SK-N-SH treated with all-trans-retinoic acid at 6 μM for 48 hours (cell line): ENCODE measurements at regions not wholly inside any gene's neighbourhood (a gene's known extent, or its start where the extent isn't known, plus 50 kb on each side); places are given as distances from the start of the nearest gene placed in this dataset.

Experiments
- ATAC-seq: fragments of 200-7000 bp; cut with Tn5 transposase; 3 replicates; pipeline ENCODE4 v1.9.1; 2020; ENCODE audit warnings: mild to moderate bottlenecking, moderate library complexity
- BACH2 ChIP-seq: fragments of 250-450 bp; sonication (Bioruptor Pico); IDR thresholded peaks from 2 replicates; pipeline ENCODE4 v1.9.0; 2021; ENCODE audit warnings: mild to moderate bottlenecking, borderline replicate concordance
- ESRRG ChIP-seq: fragments of 250-450 bp; sonication (Bioruptor Pico); IDR thresholded peaks from 2 replicates; pipeline ENCODE4 v1.6.1; 2021; ENCODE audit warnings: mild to moderate bottlenecking
- ISL1 ChIP-seq: fragments of 250-450 bp; sonication (Bioruptor Pico); IDR thresholded peaks from 2 replicates; pipeline ENCODE4 v2.1.2; 2022; ENCODE audit warnings: mild to moderate bottlenecking, moderate library complexity
- PATZ1 ChIP-seq: fragments of 250-450 bp; sonication (Bioruptor Pico); IDR thresholded peaks from 2 replicates; pipeline ENCODE4 v1.8.0; 2020; ENCODE audit warnings: mild to moderate bottlenecking, moderate library complexity, borderline replicate concordance
- PPARA ChIP-seq: fragments of 250-450 bp; sonication (Bioruptor Pico); IDR thresholded peaks from 2 replicates; pipeline ENCODE4 v1.5.0; 2020; ENCODE audit warnings: mild to moderate bottlenecking, borderline replicate concordance
- RARB ChIP-seq: fragments of 250-450 bp; sonication (Bioruptor Pico); IDR thresholded peaks from 2 replicates; pipeline ENCODE4 v1.8.0; 2021; ENCODE audit warnings: mild to moderate bottlenecking, moderate library complexity
- TCF4 ChIP-seq: fragments of 250-450 bp; sonication (Bioruptor Pico); IDR thresholded peaks from 2 replicates; pipeline ENCODE4 v1.8.0; 2021; ENCODE audit warnings: mild to moderate bottlenecking, moderate library complexity, borderline replicate concordance
- TSHZ2 ChIP-seq: fragments of 250-450 bp; sonication (Bioruptor Pico); IDR thresholded peaks from 2 replicates; pipeline ENCODE4 v1.5.0; 2020; ENCODE audit warnings: mild to moderate bottlenecking, moderate library complexity
- ZFP3 ChIP-seq: fragments of 250-450 bp; sonication (Bioruptor Pico); IDR thresholded peaks from 2 replicates; pipeline ENCODE4 v1.5.0; 2020; ENCODE audit warnings: mild to moderate bottlenecking, moderate library complexity
- ZFP30 ChIP-seq: fragments of 450-650 bp; formaldehyde crosslinking; IDR thresholded peaks from 2 replicates; pipeline ENCODE4 v1.5.0; 2022; ENCODE audit warnings: mild to moderate bottlenecking, moderate library complexity
- ZNF70 ChIP-seq: fragments of 450-650 bp; formaldehyde crosslinking; IDR thresholded peaks from 2 replicates; pipeline ENCODE4 v1.5.0; 2020; ENCODE audit warnings: mild to moderate bottlenecking, moderate library complexity
- TF ChIP-seq, protein P1 (sequence below): fragments of 250-450 bp; sonication (Bioruptor Pico); IDR thresholded peaks from 2 replicates; pipeline ENCODE4 v1.5.1; 2021; ENCODE audit warnings: mild to moderate bottlenecking, moderate library complexity
- TF ChIP-seq, protein P2 (sequence below): fragments of 250-450 bp; sonication (Bioruptor Pico); IDR thresholded peaks from 2 replicates; pipeline ENCODE4 v1.8.0; 2021; ENCODE audit warnings: low read depth, mild to moderate bottlenecking, moderate library complexity, borderline replicate concordance

DNA sequence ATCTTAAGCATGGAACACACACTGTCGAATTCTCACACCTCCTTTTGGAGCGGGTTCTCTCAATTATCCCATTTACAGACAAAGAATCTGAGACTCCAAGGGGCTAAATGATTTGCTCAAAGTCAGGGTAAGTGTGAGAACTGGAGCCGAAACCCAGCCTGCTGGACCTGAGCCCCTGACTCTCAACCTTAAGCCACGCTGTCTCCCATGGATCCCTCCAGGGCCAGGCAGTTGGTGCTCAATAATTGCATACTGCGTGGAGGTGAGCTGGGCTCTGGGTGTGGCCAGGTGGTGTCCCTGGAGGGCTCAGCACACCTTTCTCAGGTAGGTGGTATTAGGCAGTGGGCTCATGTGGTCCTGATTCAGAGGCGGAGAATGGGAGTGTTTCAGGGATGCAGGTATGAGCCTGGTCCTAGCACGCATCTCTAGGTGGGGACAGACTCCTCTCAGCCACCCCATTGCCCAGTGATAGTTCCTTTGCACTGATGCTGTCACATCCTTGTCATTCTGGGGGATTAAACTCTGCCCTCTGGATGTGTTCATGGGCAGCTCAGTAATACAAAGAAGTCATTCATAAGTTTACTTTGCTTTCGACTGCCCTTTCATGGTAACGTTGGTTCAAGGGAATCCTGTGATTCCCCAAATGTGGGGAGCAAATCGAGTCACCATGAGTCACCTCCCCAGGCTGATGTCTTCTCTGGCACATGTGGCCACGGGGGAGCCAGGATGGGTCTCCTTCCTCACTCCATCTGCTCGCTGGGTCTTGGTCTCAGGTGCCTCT lies 399.5 kb upstream of the TNRC6C start:
- TF ChIP-seq ZFP3 = no peak
- TF ChIP-seq, protein P1, sequence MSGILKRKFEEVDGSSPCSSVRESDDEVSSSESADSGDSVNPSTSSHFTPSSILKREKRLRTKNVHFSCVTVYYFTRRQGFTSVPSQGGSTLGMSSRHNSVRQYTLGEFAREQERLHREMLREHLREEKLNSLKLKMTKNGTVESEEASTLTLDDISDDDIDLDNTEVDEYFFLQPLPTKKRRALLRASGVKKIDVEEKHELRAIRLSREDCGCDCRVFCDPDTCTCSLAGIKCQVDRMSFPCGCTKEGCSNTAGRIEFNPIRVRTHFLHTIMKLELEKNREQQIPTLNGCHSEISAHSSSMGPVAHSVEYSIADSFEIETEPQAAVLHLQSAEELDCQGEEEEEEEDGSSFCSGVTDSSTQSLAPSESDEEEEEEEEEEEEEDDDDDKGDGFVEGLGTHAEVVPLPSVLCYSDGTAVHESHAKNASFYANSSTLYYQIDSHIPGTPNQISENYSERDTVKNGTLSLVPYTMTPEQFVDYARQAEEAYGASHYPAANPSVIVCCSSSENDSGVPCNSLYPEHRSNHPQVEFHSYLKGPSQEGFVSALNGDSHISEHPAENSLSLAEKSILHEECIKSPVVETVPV (CRISPR knock-in tag) = no peak
- no peak for TF ChIP-seq ZNF70
- no peak for TF ChIP-seq BACH2 (CRISPR knock-in tag)
- no peak for TF ChIP-seq RARB (CRISPR knock-in tag)
- no peak for TF ChIP-seq TCF4 (CRISPR knock-in tag)
- no peak for TF ChIP-seq TSHZ2
- TF ChIP-seq, protein P2, sequence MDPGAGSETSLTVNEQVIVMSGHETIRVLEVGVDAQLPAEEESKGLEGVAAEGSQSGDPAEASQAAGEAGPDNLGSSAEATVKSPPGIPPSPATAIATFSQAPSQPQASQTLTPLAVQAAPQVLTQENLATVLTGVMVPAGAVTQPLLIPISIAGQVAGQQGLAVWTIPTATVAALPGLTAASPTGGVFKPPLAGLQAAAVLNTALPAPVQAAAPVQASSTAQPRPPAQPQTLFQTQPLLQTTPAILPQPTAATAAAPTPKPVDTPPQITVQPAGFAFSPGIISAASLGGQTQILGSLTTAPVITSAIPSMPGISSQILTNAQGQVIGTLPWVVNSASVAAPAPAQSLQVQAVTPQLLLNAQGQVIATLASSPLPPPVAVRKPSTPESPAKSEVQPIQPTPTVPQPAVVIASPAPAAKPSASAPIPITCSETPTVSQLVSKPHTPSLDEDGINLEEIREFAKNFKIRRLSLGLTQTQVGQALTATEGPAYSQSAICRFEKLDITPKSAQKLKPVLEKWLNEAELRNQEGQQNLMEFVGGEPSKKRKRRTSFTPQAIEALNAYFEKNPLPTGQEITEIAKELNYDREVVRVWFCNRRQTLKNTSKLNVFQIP (CRISPR knock-in tag) = no peak
- ATAC-seq = no peak

- TF ChIP-seq ZFP3 (no peak), ISL1 (CRISPR knock-in tag) (no peak), TSHZ2 (no peak), ZFP30 (CRISPR knock-in tag) (no peak), PPARA (CRISPR knock-in tag) (no peak), ESRRG (CRISPR knock-in tag) (no peak), ZNF70 (no peak), PATZ1 (CRISPR knock-in tag) (no peak), BACH2 (CRISPR knock-in tag) (no peak), TCF4 (CRISPR knock-in tag) (no peak)
- TF ChIP-seq, protein P2 (CRISPR knock-in tag) = no peak
- TF ChIP-seq, protein P1 (CRISPR knock-in tag) = no peak
- ATAC-seq = no peak
Measured at GRCh38 chr17:77560381-77560780, 398.1 kb upstream of the TNRC6C start.
